Keratinocyte (primary cell): ENCODE measurements at regions not wholly inside any gene's neighbourhood (a gene's known extent, or its start where the extent isn't known, plus 50 kb on each side); places are given as distances from the start of the nearest gene placed in this dataset.

Experiments
- DNase-seq: peaks from one replicate; pipeline ENCODE4 v3.0.0-alpha.2; 2011; ENCODE audit warnings: low read depth, missing footprints, low spot score
- FAIRE-seq: peaks from 2 replicates; lab custom pipeline; 2011; peaks lifted over from hg19 to GRCh38; lab: Jason Lieb, UNC
- H2AFZ ChIP-seq: 2 replicates; pipeline ENCODE4 v1.6.0; 2012; ENCODE audit warnings: low read length, control low read depth, inconsistent platforms; ENCODE audit not compliant: control insufficient read depth
- H3K27ac ChIP-seq: 2 replicates; pipeline ENCODE4 v1.5.1; 2011; ENCODE audit warnings: low read length; ENCODE audit not compliant: control insufficient read depth, insufficient read depth
- H3K27me3 ChIP-seq: 3 replicates; pipeline ENCODE4 v1.6.0; 2011; ENCODE audit warnings: low read length; ENCODE audit not compliant: control insufficient read depth, insufficient read depth; ENCODE audit errors: extremely low read depth
- H3K36me3 ChIP-seq, 2 experiments: 2 replicates in 1 of 2; 3 replicates in 1 of 2; pipeline ENCODE4 v1.5.1; 2011; ENCODE audit warnings: low read length in 2 of 2, mild to moderate bottlenecking in 1 of 2; ENCODE audit not compliant: control insufficient read depth in 2 of 2, insufficient read depth in 2 of 2; ENCODE audit errors: extremely low read depth in 1 of 2
- H3K4me1 ChIP-seq: 3 replicates; pipeline ENCODE4 v1.5.1; 2011; ENCODE audit warnings: low read length; ENCODE audit not compliant: control insufficient read depth, insufficient read depth; ENCODE audit errors: extremely low read depth
- H3K4me2 ChIP-seq: 3 replicates; pipeline ENCODE4 v1.6.0; 2011; ENCODE audit warnings: low read depth, low read length; ENCODE audit not compliant: control insufficient read depth, insufficient read depth; ENCODE audit errors: extremely low read depth
- H3K4me3 ChIP-seq, 3 experiments: fragments of 200-600 bp in 1 of 3; sonication (generic) in 1 of 3; 2 replicates in 2 of 3; 3 replicates in 1 of 3; pipeline ENCODE4 v1.5.1; 2011 to 2016; ENCODE audit warnings: low read length in 3 of 3, mild to moderate bottlenecking in 3 of 3, control low read depth in 2 of 3, inconsistent platforms in 1 of 3, low read depth in 1 of 3, mixed read lengths in 1 of 3, mixed run types in 1 of 3, moderate library complexity in 1 of 3; ENCODE audit not compliant: control insufficient read depth in 2 of 3, insufficient read depth in 2 of 3; ENCODE audit errors: extremely low read depth in 1 of 3
- H3K79me2 ChIP-seq: 2 replicates; pipeline ENCODE4 v1.6.0; 2012; ENCODE audit warnings: low read length; ENCODE audit not compliant: control insufficient read depth, insufficient read depth
- H3K9ac ChIP-seq: 3 replicates; pipeline ENCODE4 v1.6.0; 2011; ENCODE audit warnings: low read length; ENCODE audit not compliant: control insufficient read depth, insufficient read depth; ENCODE audit errors: extremely low read depth
- H3K9me1 ChIP-seq: 3 replicates; pipeline ENCODE4 v1.6.0; 2011; ENCODE audit warnings: low read length; ENCODE audit not compliant: control insufficient read depth, insufficient read depth; ENCODE audit errors: extremely low read depth
- H3K9me3 ChIP-seq: 2 replicates; pipeline ENCODE4 v1.5.1; 2012; ENCODE audit warnings: low read depth, low read length; ENCODE audit not compliant: control insufficient read depth
- H4K20me1 ChIP-seq: 3 replicates; pipeline ENCODE4 v1.6.0; 2011; ENCODE audit warnings: low read length; ENCODE audit not compliant: control insufficient read depth, insufficient read depth; ENCODE audit errors: extremely low read depth
- CTCF ChIP-seq, 3 experiments: IDR thresholded peaks in 1 of 3; conservative IDR thresholded peaks in 1 of 3; optimal IDR thresholded peaks in 1 of 3; 2 replicates in 2 of 3; 3 replicates in 1 of 3; pipeline versions ENCODE3 to v1.5.1; 2011; ENCODE audit warnings: low read length in 3 of 3, mild to moderate bottlenecking in 3 of 3, moderate library complexity in 2 of 3, control low read depth in 1 of 3, inconsistent platforms in 1 of 3; ENCODE audit not compliant: insufficient read depth in 2 of 3; ENCODE audit errors: extremely low read depth in 1 of 3
- EZH2 ChIP-seq: IDR thresholded peaks from one replicate; pipeline ENCODE4 v1.6.1; 2012; ENCODE audit warnings: inconsistent platforms, mild to moderate bottlenecking, low read length, moderate library complexity
- dilution Hi-C: fragments of 300-500 bp; cut with MboI; formaldehyde crosslinking; loops from one replicate; pipeline ENCODE4 v1.7.0; 2020; ENCODE audit warnings: low sequenced_read_pairs; ENCODE audit not compliant: extremely low pct_ligation_motif_present

GRCh38 chr1:195946500-195946899 lies 661.7 kb downstream of the KCNT2 start:
- Histone ChIP-seq H3K27me3 (no peaks in the 10 kb centered on the region), H3K27ac (no peak overlapping the region), H3K36me3 (no peaks in the 10 kb centered on the region), H4K20me1 (no peaks in the 10 kb centered on the region), H3K4me1 (no peaks in the 10 kb centered on the region), H3K9me1 (no peaks in the 10 kb centered on the region), H2AFZ (no peak overlapping the region), H3K9me3 (no peaks in the 10 kb centered on the region), H3K9ac (no peak overlapping the region), H3K4me2 (no peak overlapping the region), H3K4me3 (no peak overlapping the region), H3K79me2 (no peaks in the 10 kb centered on the region)
- dilution Hi-C loops, result no loop called here
- DNase-seq (no peak), FAIRE-seq (no peak)
- no peak for TF ChIP-seq EZH2

GRCh38 chr1:195941795-195942194 lies 666.4 kb downstream of the KCNT2 start:
- H3K4me2 ChIP-seq, result no peak overlapping the region
- H2AFZ ChIP-seq, result no peak overlapping the region
- no peaks in the 10 kb centered on the region for H3K27me3 ChIP-seq
- H3K9me3 ChIP-seq, result no peaks in the 10 kb centered on the region
- H3K79me2 ChIP-seq, result no peaks in the 10 kb centered on the region
- no peak overlapping the region for H3K9ac ChIP-seq
- no peaks in the 10 kb centered on the region for H3K36me3 ChIP-seq
- H3K27ac ChIP-seq, result no peak overlapping the region
- H3K9me1 ChIP-seq, result no peaks in the 10 kb centered on the region
- no peak overlapping the region for H3K4me3 ChIP-seq
- H4K20me1 ChIP-seq, result no peaks in the 10 kb centered on the region
- no peak for TF ChIP-seq EZH2
- no peak for TF ChIP-seq CTCF (optimal IDR thresholded peaks at IDR 0.05 in 1 of 3, IDR thresholded peaks at IDR 0.05 in 1 of 3, conservative IDR thresholded peaks at IDR 0.05 in 1 of 3; ENCODE audit: extremely low read depth in 1 of 3, insufficient read depth in 2 of 3, low read length in 3 of 3)
- dilution Hi-C loops, result no loop called here
- DNase-seq (no peak), FAIRE-seq (no peak)
- no peaks in the 10 kb centered on the region for H3K4me1 ChIP-seq

GRCh38 chr1:195941314-195941713 lies 666.9 kb downstream of the KCNT2 start:
- no peaks in the 10 kb centered on the region for H3K79me2 ChIP-seq
- TF ChIP-seq CTCF (optimal IDR thresholded peaks at IDR 0.05 in 1 of 3, IDR thresholded peaks at IDR 0.05 in 1 of 3, conservative IDR thresholded peaks at IDR 0.05 in 1 of 3; ENCODE audit: extremely low read depth in 1 of 3, insufficient read depth in 2 of 3, low read length in 3 of 3), result no peak
- TF ChIP-seq EZH2, result no peak
- DNase-seq (no peak), FAIRE-seq (no peak)
- H3K4me3 ChIP-seq, result no peak overlapping the region
- no peak overlapping the region for H3K9ac ChIP-seq
- no peaks in the 10 kb centered on the region for H4K20me1 ChIP-seq
- no peak overlapping the region for H3K4me2 ChIP-seq
- no peaks in the 10 kb centered on the region for H3K9me3 ChIP-seq
- H3K9me1 ChIP-seq, result no peaks in the 10 kb centered on the region
- H3K27me3 ChIP-seq, result no peaks in the 10 kb centered on the region
- dilution Hi-C loops, result no loop called here
- no peak overlapping the region for H2AFZ ChIP-seq
- no peak overlapping the region for H3K27ac ChIP-seq
- H3K36me3 ChIP-seq, result no peaks in the 10 kb centered on the region
- no peaks in the 10 kb centered on the region for H3K4me1 ChIP-seq
